Osteocyte (in vitro differentiated cells): ENCODE measurements at regions not wholly inside any gene's neighbourhood (a gene's known extent, or its start where the extent isn't known, plus 50 kb on each side); places are given as distances from the start of the nearest gene placed in this dataset.

Experiments used
- DNase-seq: peaks from one replicate; pipeline ENCODE4 v3.0.0; 2021; ENCODE audit warnings: mixed read lengths; ENCODE audit not compliant: unreplicated experiment; ENCODE audit errors: extremely low spot score
- H3K27ac Mint-ChIP-seq: one replicate; pipeline ENCODE4 v1.8.0; 2021; ENCODE audit warnings: mild to moderate bottlenecking, mixed read lengths; ENCODE audit not compliant: unreplicated experiment
- H3K27me3 Mint-ChIP-seq: one replicate; pipeline ENCODE4 v1.8.0; 2021; ENCODE audit warnings: mixed read lengths; ENCODE audit not compliant: unreplicated experiment
- H3K36me3 Mint-ChIP-seq: one replicate; pipeline ENCODE4 v1.8.0; 2021; ENCODE audit warnings: mixed read lengths; ENCODE audit not compliant: unreplicated experiment
- H3K4me1 Mint-ChIP-seq: one replicate; pipeline ENCODE4 v1.8.0; 2021; ENCODE audit warnings: mixed read lengths; ENCODE audit not compliant: unreplicated experiment
- H3K4me3 Mint-ChIP-seq: one replicate; pipeline ENCODE4 v1.8.0; 2021; ENCODE audit warnings: mild to moderate bottlenecking, moderate library complexity, mixed read lengths; ENCODE audit not compliant: unreplicated experiment
- H3K9me3 Mint-ChIP-seq: one replicate; pipeline ENCODE4 v1.8.0; 2021; ENCODE audit warnings: mixed read lengths; ENCODE audit not compliant: unreplicated experiment
- CTCF ChIP-seq: fragments of 200-600 bp; sonication (generic); IDR thresholded peaks from 2 replicates; pipeline ENCODE4 v1.5.0; 2021; ENCODE audit warnings: antibody characterized with exemption, mild to moderate bottlenecking, moderate library complexity

DNA sequence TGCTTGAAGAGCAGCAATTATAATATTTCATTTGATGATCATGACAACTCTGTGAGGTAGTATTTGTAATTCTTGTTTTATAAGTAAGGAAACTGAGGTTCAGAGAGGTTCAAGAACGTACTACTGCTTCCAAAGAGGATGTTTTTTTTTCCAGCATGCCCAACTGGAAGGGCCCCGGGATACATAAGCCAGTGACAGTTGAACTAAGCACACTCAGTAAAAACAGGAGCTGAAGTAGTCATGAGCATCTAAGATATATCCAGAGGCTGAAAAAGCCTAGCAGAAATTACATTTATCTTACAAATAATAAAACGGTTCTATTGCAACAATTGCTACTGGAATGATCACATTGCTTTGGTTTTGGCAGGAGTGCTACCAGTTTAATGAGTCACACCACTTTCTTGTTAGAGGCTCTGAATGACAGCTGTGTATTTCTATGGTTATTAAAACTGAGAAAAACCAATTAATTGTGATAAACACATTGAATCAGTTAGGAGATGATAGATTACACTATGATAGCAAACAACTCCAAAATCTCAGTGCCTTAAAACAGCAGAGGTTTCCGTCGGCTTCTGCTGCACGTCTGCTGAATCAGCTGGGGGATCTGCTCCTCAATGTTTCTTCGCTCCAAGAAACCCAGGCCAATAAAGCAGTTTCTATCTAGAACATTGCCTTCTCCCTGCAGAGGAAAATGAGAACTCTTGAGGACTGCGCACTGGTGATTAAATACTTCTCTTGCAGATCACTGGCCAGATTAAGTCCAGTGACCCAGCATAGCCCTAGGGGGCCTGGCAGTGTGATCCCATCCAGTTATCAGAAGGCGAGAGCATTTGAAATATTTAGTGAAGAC, 522.7 kb downstream of the PLPP3 start:
- no peaks in the 10 kb centered on the region for H3K27me3 Mint-ChIP-seq
- no peak for TF ChIP-seq CTCF
- no peak overlapping the region for H3K4me3 Mint-ChIP-seq
- no peak for DNase-seq
- no peak overlapping the region for H3K27ac Mint-ChIP-seq
- no peaks in the 10 kb centered on the region for H3K36me3 Mint-ChIP-seq
- H3K9me3 Mint-ChIP-seq: no peaks in the 10 kb centered on the region
- H3K4me1 Mint-ChIP-seq: peaks cover 41% of the 10 kb centered on the region

DNA sequence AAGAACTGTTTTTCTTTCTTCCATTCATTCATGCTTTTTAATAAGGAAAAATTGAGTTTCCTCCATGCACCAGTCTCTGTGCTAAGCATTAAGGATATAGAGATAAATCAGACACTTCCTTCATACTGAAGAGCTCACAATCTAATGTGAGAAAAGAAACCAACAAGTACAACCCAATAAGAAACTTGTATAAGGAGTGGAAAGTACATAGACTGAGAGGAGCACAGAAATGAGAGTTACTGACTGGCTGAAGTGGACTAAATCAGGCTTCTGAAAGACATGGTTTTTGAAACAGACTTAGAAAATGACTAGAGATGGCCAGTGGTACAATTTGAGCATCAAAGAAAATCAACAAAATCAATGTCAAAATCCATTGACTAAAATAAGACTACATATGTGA, 524.4 kb downstream of the PLPP3 start:
- Mint-ChIP-seq H3K9me3 (peaks cover 3% of the 10 kb centered on the region), H3K27me3 (no peaks in the 10 kb centered on the region), H3K36me3 (no peaks in the 10 kb centered on the region), H3K4me3 (no peak overlapping the region), H3K4me1 (peaks cover 32% of the 10 kb centered on the region), H3K27ac (no peak overlapping the region)
- DNase-seq: no peak
- no peak for TF ChIP-seq CTCF

- Mint-ChIP-seq H3K36me3 (peaks cover 3% of the 10 kb centered on the region), H3K27me3 (no peaks in the 10 kb centered on the region), H3K4me1 (peaks cover 8% of the 10 kb centered on the region), H3K27ac (no peak overlapping the region), H3K4me3 (no peak overlapping the region), H3K9me3 (peaks cover 6% of the 10 kb centered on the region)
- no peak for DNase-seq
- TF ChIP-seq CTCF: no peak
Measured at GRCh38 chr1:56052041-56052440, 527.3 kb downstream of the PLPP3 start.

DNA sequence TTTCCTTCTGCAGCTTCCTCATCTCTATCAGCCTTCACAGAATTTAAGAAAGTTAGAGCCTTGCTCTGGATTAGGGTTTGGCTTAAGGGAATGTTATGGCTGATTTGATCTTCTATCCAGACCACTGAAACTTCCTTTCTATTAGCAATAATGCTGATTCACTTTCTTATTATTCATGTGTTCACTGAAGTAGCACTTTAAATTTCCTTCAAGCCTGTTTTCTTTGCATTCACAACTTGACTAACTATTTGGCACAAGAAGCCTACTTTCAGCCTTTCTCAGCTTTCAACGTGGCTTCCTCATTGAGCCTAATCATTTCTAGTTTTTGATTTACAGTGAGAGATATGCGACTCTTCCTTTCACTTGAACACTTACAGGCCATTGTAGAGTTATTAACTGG, 528.5 kb downstream of the PLPP3 start:
- H3K4me1 Mint-ChIP-seq: no peaks in the 10 kb centered on the region
- no peak for DNase-seq
- H3K36me3 Mint-ChIP-seq: peaks cover 3% of the 10 kb centered on the region
- H3K9me3 Mint-ChIP-seq: peaks cover 6% of the 10 kb centered on the region
- no peak for TF ChIP-seq CTCF
- H3K4me3 Mint-ChIP-seq: no peak overlapping the region
- H3K27me3 Mint-ChIP-seq: no peaks in the 10 kb centered on the region
- H3K27ac Mint-ChIP-seq: no peak overlapping the region

- no peak for TF ChIP-seq CTCF
- H3K36me3 Mint-ChIP-seq: peaks cover 3% of the 10 kb centered on the region
- H3K27me3 Mint-ChIP-seq: no peaks in the 10 kb centered on the region
- DNase-seq: no peak
- H3K4me1 Mint-ChIP-seq: no peaks in the 10 kb centered on the region
- H3K27ac Mint-ChIP-seq: no peak overlapping the region
- peaks cover 6% of the 10 kb centered on the region for H3K9me3 Mint-ChIP-seq
- no peak overlapping the region for H3K4me3 Mint-ChIP-seq
Measured at GRCh38 chr1:56045477-56045876, 533.9 kb downstream of the PLPP3 start.
